K562 (cell line): ENCODE measurements at regions not wholly inside any gene's neighbourhood (a gene's known extent, or its start where the extent isn't known, plus 50 kb on each side); places are given as distances from the start of the nearest gene placed in this dataset.

ENCODE experiments used
- ATAC-seq: fragments of 200-7000 bp; cut with Tn5 transposase; 3 replicates; pipeline ENCODE4 v1.9.1; 2020; ENCODE audit warnings: moderate library complexity
- BruUV-seq: library from RNA; stranded (reverse); fragments of 400-500 nt; replicated peaks from 2 replicates; lab custom pipeline; 2021; lab: Mats Ljungman, UMichigan
- CTCF ChIA-PET: fragments of 300-600 bp; formaldehyde crosslinking; extraction: SDS; loops from one replicate; lab custom pipeline; 2021; ENCODE audit warnings: low intra/inter-chr PET ratio; lab: Yijun Ruan, JAX
- POLR2A ChIA-PET: fragments of 300-600, 350-650 bp; sonication (Branson Sonifier 250); formaldehyde crosslinking; extraction: SDS; loops from one replicate; lab custom pipeline; 2021; ENCODE audit warnings: antibody characterized with exemption, inconsistent platforms; lab: Yijun Ruan, JAX
- DNase-seq, 4 experiments: peaks; one replicate each; pipeline versions ENCODE4 v3.0.0 to v3.0.0-alpha.2; 2011 to 2018; ENCODE audit warnings: low spot score in 3 of 4, mixed read lengths in 3 of 4; ENCODE audit errors: extremely low read depth in 1 of 4
- FAIRE-seq: peaks from 2 replicates; lab custom pipeline; 2011; peaks lifted over from hg19 to GRCh38; lab: Jason Lieb, UNC
- H2AFZ ChIP-seq: 2 replicates; pipeline ENCODE4 v1.6.0; 2011; ENCODE audit warnings: low read depth, low read length, control low read depth, inconsistent platforms
- H3K27ac ChIP-seq: fragments of 200-600 bp; 3 replicates; pipeline ENCODE4 v1.8.0; 2011; ENCODE audit warnings: low read depth, mild to moderate bottlenecking, control low read depth, inconsistent platforms, low read length, moderate library complexity, mixed read lengths; ENCODE audit errors: extremely low read depth
- H3K27me3 ChIP-seq, 2 experiments: fragments of 300-600 bp in 1 of 2; 2 replicates in 1 of 2; 3 replicates in 1 of 2; pipeline versions ENCODE4 v1.6.0 to v1.8.0; 2011; ENCODE audit warnings: inconsistent platforms in 2 of 2, low read length in 2 of 2, mild to moderate bottlenecking in 1 of 2, mixed read lengths in 1 of 2, moderate library complexity in 1 of 2; ENCODE audit not compliant: control insufficient read depth in 2 of 2, insufficient read depth in 2 of 2
- H3K36me3 ChIP-seq: fragments of 300-600 bp; 3 replicates; pipeline ENCODE4 v1.8.0; 2011; ENCODE audit warnings: mild to moderate bottlenecking, low read length, inconsistent platforms; ENCODE audit not compliant: control insufficient read depth, insufficient read depth
- H3K4me1 ChIP-seq, 2 experiments: fragments of 200-600 bp in 1 of 2; replicated peaks in 1 of 2; 2 replicates in 1 of 2; 3 replicates in 1 of 2; pipeline versions ENCODE4 v1.5.1 to v1.8.0; 2011; ENCODE audit warnings: inconsistent platforms in 2 of 2, low read length in 2 of 2, mild to moderate bottlenecking in 1 of 2, mixed read lengths in 1 of 2, moderate library complexity in 1 of 2; ENCODE audit not compliant: control insufficient read depth in 2 of 2, insufficient read depth in 2 of 2
- H3K4me2 ChIP-seq: 2 replicates; pipeline ENCODE4 v1.6.1; 2011; ENCODE audit warnings: low read length, control low read depth, inconsistent platforms, mixed read lengths; ENCODE audit not compliant: insufficient read depth
- H3K4me3 ChIP-seq: fragments of 200-600 bp; sonication (generic), shearing (Covaris generic); 2 replicates; pipeline ENCODE4 v1.5.1; 2016; ENCODE audit warnings: control low read depth, inconsistent platforms
- H3K79me2 ChIP-seq: fragments of 200-600 bp; 3 replicates; pipeline ENCODE4 v1.8.0; 2011; ENCODE audit warnings: low read length, inconsistent platforms; ENCODE audit not compliant: control insufficient read depth, insufficient read depth
- H3K9ac ChIP-seq, 2 experiments: 2 replicates each; pipeline versions ENCODE4 v1.6.0 to v1.6.1; 2011; ENCODE audit warnings: low read depth in 2 of 2, low read length in 2 of 2, control low read depth in 1 of 2, inconsistent platforms in 1 of 2, mild to moderate bottlenecking in 1 of 2, mixed read lengths in 1 of 2; ENCODE audit not compliant: insufficient read depth in 1 of 2
- H3K9me1 ChIP-seq: one replicate; pipeline ENCODE4 v1.6.0; 2011; ENCODE audit warnings: inconsistent platforms, mild to moderate bottlenecking, low read length, moderate library complexity; ENCODE audit not compliant: control insufficient read depth, insufficient read depth
- H3K9me3 ChIP-seq: replicated peaks from 2 replicates; pipeline ENCODE4 v1.5.1; 2011; ENCODE audit warnings: low read depth, low read length, inconsistent platforms; ENCODE audit not compliant: control insufficient read depth, insufficient read depth
- H4K20me1 ChIP-seq: replicated peaks from 2 replicates; pipeline ENCODE4 v1.6.1; 2011; ENCODE audit warnings: low read length, inconsistent platforms, mixed read lengths; ENCODE audit not compliant: control insufficient read depth, insufficient read depth
- CREBBP ChIP-seq: IDR thresholded peaks from one replicate; pipeline ENCODE4 v1.6.1; 2012; ENCODE audit warnings: low read depth, mild to moderate bottlenecking, control low read depth, inconsistent platforms, low read length
- E4F1 ChIP-seq: fragments of 250-450 bp; sonication (Bioruptor Pico); IDR thresholded peaks from 2 replicates; pipeline ENCODE4 v1.5.0; 2021; ENCODE audit warnings: mild to moderate bottlenecking, borderline replicate concordance
- FOXO4 ChIP-seq: fragments of 450-650 bp; formaldehyde crosslinking; IDR thresholded peaks from 2 replicates; pipeline ENCODE4 v1.4.0; 2020; ENCODE audit warnings: mild to moderate bottlenecking, moderate library complexity
- KHSRP ChIP-seq: fragments of 450-650 bp; IDR thresholded peaks from 2 replicates; pipeline ENCODE4 v1.6.1; 2017
- KLF1 ChIP-seq: fragments of 450-650 bp; IDR thresholded peaks from 2 replicates; pipeline ENCODE4 v1.6.1; 2016; ENCODE audit warnings: missing genetic modification characterization, missing compliant biosample characterization
- NRF1 ChIP-seq, 2 experiments: fragments of 450-650 bp; IDR thresholded peaks in 1 of 2; conservative IDR thresholded peaks in 1 of 2; 2 replicates each; pipeline ENCODE4 v1.6.1; 2014; ENCODE audit warnings: mild to moderate bottlenecking in 2 of 2
- PHB2 ChIP-seq: fragments of 450-650 bp; IDR thresholded peaks from 2 replicates; pipeline ENCODE4 v1.6.1; 2017; ENCODE audit warnings: low read depth
- PML ChIP-seq: IDR thresholded peaks from 2 replicates; pipeline ENCODE4 v1.6.1; 2012; ENCODE audit warnings: low read length, inconsistent platforms
- POLR3G ChIP-seq: IDR thresholded peaks from 2 replicates; pipeline ENCODE4 v1.6.1; 2011; ENCODE audit not compliant: insufficient read length, insufficient replicate concordance; ENCODE audit errors: extremely low read depth
- PYGO2 ChIP-seq: fragments of 450-650 bp; IDR thresholded peaks from 2 replicates; pipeline ENCODE4 v1.6.1; 2016; ENCODE audit warnings: mild to moderate bottlenecking, missing genetic modification characterization, moderate library complexity, missing compliant biosample characterization
- RBM15 ChIP-seq: fragments of 200-400 bp; formaldehyde crosslinking; IDR thresholded peaks from 2 replicates; pipeline ENCODE4 v1.6.1; 2018; ENCODE audit warnings: mild to moderate bottlenecking, low read length, moderate library complexity; ENCODE audit not compliant: insufficient read depth
- RBM17 ChIP-seq: fragments of 200-400 bp; formaldehyde crosslinking; IDR thresholded peaks from 2 replicates; pipeline ENCODE4 v1.6.1; 2017; ENCODE audit warnings: low read depth, mild to moderate bottlenecking, low read length, borderline replicate concordance
- TGIF2 ChIP-seq: sonication (generic); formaldehyde crosslinking; IDR thresholded peaks from 2 replicates; pipeline ENCODE4 v1.8.1; 2022; ENCODE audit warnings: mild to moderate bottlenecking, missing genetic modification reagents, moderate library complexity
- VEZF1 ChIP-seq: fragments of 200-800 bp; sonication (Bioruptor generic); IDR thresholded peaks from 2 replicates; pipeline ENCODE4 v1.6.1; 2017; ENCODE audit warnings: missing genetic modification characterization, missing compliant biosample characterization
- ZNF282 ChIP-seq: sonication (generic); formaldehyde crosslinking; IDR thresholded peaks from 2 replicates; pipeline ENCODE4 v1.8.1; 2023; ENCODE audit warnings: missing genetic modification reagents
- ZNF311 ChIP-seq: fragments of 250-450 bp; sonication (Bioruptor Pico); IDR thresholded peaks from 2 replicates; pipeline ENCODE4 v1.4.0; 2020; ENCODE audit warnings: mild to moderate bottlenecking, moderate library complexity
- ZNF316 ChIP-seq: fragments of 450-650 bp; IDR thresholded peaks from 2 replicates; pipeline ENCODE4 v1.6.1; 2016
- ZNF384 ChIP-seq: IDR thresholded peaks from 2 replicates; pipeline ENCODE4 v1.6.1; 2012; ENCODE audit warnings: low read depth, low read length, improper control_type of control experiment
- ZNF444 ChIP-seq: fragments of 250-450 bp; sonication (Bioruptor Pico); IDR thresholded peaks from 2 replicates; pipeline ENCODE4 v1.4.0; 2020; ENCODE audit warnings: mild to moderate bottlenecking, moderate library complexity
- WGBS: fragments of 100-300 bp; shearing (Covaris generic); methylation state at CpG from one replicate; pipeline ENCODE4 v1.1.6; 2016; ENCODE audit warnings: low coverage, mixed read lengths; ENCODE audit not compliant: insufficient coverage; ENCODE audit errors: missing lambda C conversion rate; 5-methylcytosine and 5-hydroxymethylcytosine counted together
- in situ Hi-C: fragments of 300-500 bp; cut with MboI; formaldehyde crosslinking; loops from 4 replicates; pipeline ENCODE4 v1.15.0; 2018; ENCODE audit warnings: inconsistent platforms, mixed read lengths
- intact Hi-C: fragments of 100-400 bp; cut with micrococcal nuclease; formaldehyde crosslinking; loops from 2 replicates; pipeline ENCODE4 v1.14.2; 2022

GRCh38 chr7:76121044-76121443 lies 73.1 kb downstream of the MDH2 start:
- no peak overlapping the region for H2AFZ ChIP-seq
- DNase-seq (no peak), ATAC-seq (peak; percentile 33; the same call in 2 of the 3 replicates), FAIRE-seq (no peak)
- WGBS, result 15% methylated on average over 3 of the region's 3 CpGs
- H3K4me1 ChIP-seq, result peaks cover 0 to 4% of the 10 kb centered on the region in 2 experiments; a peak in 3 of 5 replicates
- H3K9me3 ChIP-seq, result no peaks in the 10 kb centered on the region
- no TSS peak for BruUV-seq
- H3K4me2 ChIP-seq, result no peak overlapping the region
- no peaks in the 10 kb centered on the region for H3K36me3 ChIP-seq
- no peaks in the 10 kb centered on the region for H3K9me1 ChIP-seq
- in situ Hi-C loops (no loop called here), intact Hi-C loops (no loop called here)
- no peak for TF ChIP-seq FOXO4
- TF ChIP-seq TGIF2 (CRISPR knock-in tag), result no peak
- TF ChIP-seq ZNF282 (CRISPR knock-in tag), result no peak
- no peak for TF ChIP-seq PYGO2 (tag)
- TF ChIP-seq ZNF316, result no peak
- TF ChIP-seq ZNF384, result no peak
- TF ChIP-seq RBM17, result no peak
- TF ChIP-seq PHB2, result no peak
- TF ChIP-seq CREBBP, result no peak
- TF ChIP-seq VEZF1, result no peak
- no peak for TF ChIP-seq ZNF311 (CRISPR knock-in tag)
- no peak for TF ChIP-seq NRF1 (conservative IDR thresholded peaks at IDR 0.05 in 1 of 2, IDR thresholded peaks at IDR 0.05 in 1 of 2)
- no peak for TF ChIP-seq RBM15
- TF ChIP-seq PML, result no peak
- TF ChIP-seq E4F1 (CRISPR knock-in tag), result no peak
- no peak for TF ChIP-seq ZNF444 (CRISPR knock-in tag)
- no peak for TF ChIP-seq KHSRP
- TF ChIP-seq KLF1, result no peak
- TF ChIP-seq POLR3G, result no peak
- ChIA-PET CTCF (no interaction called here), POLR2A (no interaction called here)
- no peaks in the 10 kb centered on the region for H3K79me2 ChIP-seq
- H3K4me3 ChIP-seq, result no peak overlapping the region
- H3K27ac ChIP-seq, result no peak overlapping the region
- no peaks in the 10 kb centered on the region for H3K27me3 ChIP-seq
- H3K9ac ChIP-seq, result no peak overlapping the region
- no peaks in the 10 kb centered on the region for H4K20me1 ChIP-seq
